ENCODE measurements at regions not wholly inside any gene's neighbourhood (a gene's known extent, or its start where the extent isn't known, plus 50 kb on each side); places are given as distances from the start of the nearest gene placed in this dataset.

DNA sequence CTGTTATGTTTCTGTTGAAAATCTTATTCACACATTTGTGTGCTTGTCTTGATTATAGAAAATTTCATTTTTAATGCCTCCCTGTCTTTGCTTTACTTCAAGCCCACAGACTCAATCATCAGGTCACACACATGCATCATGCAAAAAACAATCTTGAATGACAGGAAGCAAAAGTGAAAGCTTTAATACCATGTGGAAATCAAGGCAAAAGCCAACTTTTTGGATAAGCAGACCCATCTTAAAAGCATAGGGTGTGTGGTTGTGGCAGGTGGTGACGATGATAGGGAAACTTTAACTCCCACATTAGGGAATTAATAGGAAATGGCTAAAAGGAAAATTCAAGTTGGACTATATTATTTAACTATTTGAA lies 155.9 kb upstream of the EOMES start:
- no peak for TF ChIP-seq POLR2AphosphoS5 (IDR thresholded peaks at IDR 0.05)
- TF ChIP-seq, protein P1, sequence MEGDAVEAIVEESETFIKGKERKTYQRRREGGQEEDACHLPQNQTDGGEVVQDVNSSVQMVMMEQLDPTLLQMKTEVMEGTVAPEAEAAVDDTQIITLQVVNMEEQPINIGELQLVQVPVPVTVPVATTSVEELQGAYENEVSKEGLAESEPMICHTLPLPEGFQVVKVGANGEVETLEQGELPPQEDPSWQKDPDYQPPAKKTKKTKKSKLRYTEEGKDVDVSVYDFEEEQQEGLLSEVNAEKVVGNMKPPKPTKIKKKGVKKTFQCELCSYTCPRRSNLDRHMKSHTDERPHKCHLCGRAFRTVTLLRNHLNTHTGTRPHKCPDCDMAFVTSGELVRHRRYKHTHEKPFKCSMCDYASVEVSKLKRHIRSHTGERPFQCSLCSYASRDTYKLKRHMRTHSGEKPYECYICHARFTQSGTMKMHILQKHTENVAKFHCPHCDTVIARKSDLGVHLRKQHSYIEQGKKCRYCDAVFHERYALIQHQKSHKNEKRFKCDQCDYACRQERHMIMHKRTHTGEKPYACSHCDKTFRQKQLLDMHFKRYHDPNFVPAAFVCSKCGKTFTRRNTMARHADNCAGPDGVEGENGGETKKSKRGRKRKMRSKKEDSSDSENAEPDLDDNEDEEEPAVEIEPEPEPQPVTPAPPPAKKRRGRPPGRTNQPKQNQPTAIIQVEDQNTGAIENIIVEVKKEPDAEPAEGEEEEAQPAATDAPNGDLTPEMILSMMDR (IDR thresholded peaks at IDR 0.05) = no peak
- no peak for TF ChIP-seq EP300 (IDR thresholded peaks at IDR 0.05)
- TF ChIP-seq POLR2A (IDR thresholded peaks at IDR 0.05) = no peak
